Pancreas (tissue), 10 donors: ENCODE measurements at regions not wholly inside any gene's neighbourhood (a gene's known extent, or its start where the extent isn't known, plus 50 kb on each side); places are given as distances from the start of the nearest gene placed in this dataset.

Source experiments
- ATAC-seq, 4 donors: fragments of 200-7000 bp; cut with Tn5 transposase; one replicate each; pipeline versions ENCODE4 v1.8.0 to v1.9.1; 2020; ENCODE audit warnings: mild to moderate bottlenecking in 4 of 4, moderate library complexity in 4 of 4
- DNase-seq, 6 donors: peaks; one replicate each; pipeline ENCODE4 v3.0.0-alpha.2; 2020
- FAIRE-seq: peaks from 2 replicates; lab custom pipeline; 2012; peaks lifted over from hg19 to GRCh38; lab: Jason Lieb, UNC
- H3K27ac ChIP-seq, 4 donors: fragments of 200-600 bp; sonication (generic); 1 replicate in 3 of 4; 2 replicates in 1 of 4; pipeline versions ENCODE4 v1.5.0 to v1.8.0; 2020
- H3K27me3 ChIP-seq, 4 donors: fragments of 200-600 bp; one replicate each; pipeline ENCODE4 v1.8.0; 2021
- H3K36me3 ChIP-seq, 3 donors: fragments of 200-600 bp; sonication (generic) in 1 of 3; one replicate each; pipeline versions ENCODE4 v1.5.0 to v1.8.0; 2020 to 2021
- H3K4me1 ChIP-seq, 3 donors: fragments of 200-600 bp; one replicate each; pipeline ENCODE4 v1.8.0; 2021
- H3K4me3 ChIP-seq, 4 donors: fragments of 200-600 bp; sonication (generic) in 2 of 4; one replicate each; pipeline versions ENCODE4 v1.5.0 to v1.8.0; 2020 to 2021
- H3K9me3 ChIP-seq, 4 donors: fragments of 200-600 bp; one replicate each; pipeline ENCODE4 v1.8.0; 2021
- WGBS, 2 donors: extraction: QIAGEN DNeasy Blood & Tissue Kit; methylation state at CpG; one replicate each; pipeline ENCODE4 v1.1.7; 2013; 5-methylcytosine and 5-hydroxymethylcytosine counted together
- intact Hi-C, 3 donors: fragments of 100-400 bp; cut with DNase I; formaldehyde crosslinking; loops; one replicate each; pipeline versions ENCODE4 v1.11.1 to v1.14.2; 2022
- TF ChIP-seq, protein P1 (sequence below), 4 donors: fragments of 200-600 bp; sonication (generic) in 3 of 4; IDR thresholded peaks; one replicate each; pipeline versions ENCODE4 v1.5.0 to v1.8.0; 2021; ENCODE audit warnings: antibody characterized with exemption in 4 of 4
- donor health status: healthy with polysubstance abuse.
- donor health status: DM: no; HTN: no; CAD: no; lungs with moderate emphysema.
- donor health status: DM: no; HTN: no; CAD: no.
- donor health status: control.
- donor health status: control.
- donor health status: Bipolar disorder and iron deficiency.
- donor health status: DM: yes; HTN: yes; CAD: no.
- donor health status: DM: no; HTN: no; CAD: no.
- donor health status: DM: no; HTN: no; CAD: no.
- donor health status: DM: yes; HTN: yes; CAD: no.

DNA sequence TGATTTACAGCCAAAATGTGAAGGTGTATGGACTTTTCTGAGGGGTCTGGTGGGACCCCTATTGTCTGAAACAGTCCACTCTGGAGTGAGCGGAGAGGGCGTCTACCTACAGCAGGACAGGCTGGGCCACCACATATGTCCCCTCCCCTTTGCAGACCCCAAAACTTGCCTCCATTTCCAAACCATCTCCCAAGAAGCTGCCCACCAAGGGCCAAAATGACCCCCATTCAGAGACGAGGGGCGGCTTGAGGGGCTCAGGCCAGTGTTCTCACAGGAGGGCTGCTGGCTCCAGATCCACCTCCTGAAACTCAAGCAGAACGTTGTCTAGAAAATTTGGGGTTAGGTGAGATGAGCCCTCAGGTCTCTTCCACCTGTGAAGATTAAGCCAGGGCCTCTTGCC is 161.1 kb upstream of the SALL3 start:
- Histone ChIP-seq H3K27ac (no peak overlapping the region), H3K9me3 (no peaks in the 10 kb centered on the region), H3K27me3 (peaks cover 0 to 3% (median 1%) of the 10 kb centered on the region in 4 donors), H3K4me3 (no peak overlapping the region), H3K36me3 (no peaks in the 10 kb centered on the region), H3K4me1 (no peaks in the 10 kb centered on the region)
- ATAC-seq (no peak), FAIRE-seq (no peak), DNase-seq (peak in 1 of 6 donors; percentile 26)
- TF ChIP-seq, protein P1, sequence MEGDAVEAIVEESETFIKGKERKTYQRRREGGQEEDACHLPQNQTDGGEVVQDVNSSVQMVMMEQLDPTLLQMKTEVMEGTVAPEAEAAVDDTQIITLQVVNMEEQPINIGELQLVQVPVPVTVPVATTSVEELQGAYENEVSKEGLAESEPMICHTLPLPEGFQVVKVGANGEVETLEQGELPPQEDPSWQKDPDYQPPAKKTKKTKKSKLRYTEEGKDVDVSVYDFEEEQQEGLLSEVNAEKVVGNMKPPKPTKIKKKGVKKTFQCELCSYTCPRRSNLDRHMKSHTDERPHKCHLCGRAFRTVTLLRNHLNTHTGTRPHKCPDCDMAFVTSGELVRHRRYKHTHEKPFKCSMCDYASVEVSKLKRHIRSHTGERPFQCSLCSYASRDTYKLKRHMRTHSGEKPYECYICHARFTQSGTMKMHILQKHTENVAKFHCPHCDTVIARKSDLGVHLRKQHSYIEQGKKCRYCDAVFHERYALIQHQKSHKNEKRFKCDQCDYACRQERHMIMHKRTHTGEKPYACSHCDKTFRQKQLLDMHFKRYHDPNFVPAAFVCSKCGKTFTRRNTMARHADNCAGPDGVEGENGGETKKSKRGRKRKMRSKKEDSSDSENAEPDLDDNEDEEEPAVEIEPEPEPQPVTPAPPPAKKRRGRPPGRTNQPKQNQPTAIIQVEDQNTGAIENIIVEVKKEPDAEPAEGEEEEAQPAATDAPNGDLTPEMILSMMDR (IDR thresholded peaks at IDR 0.05): no peak
- intact Hi-C loops: no loop called here
- WGBS, 2 donors: 75 to 79% methylated on average over 5 of the region's 5 CpGs

DNA sequence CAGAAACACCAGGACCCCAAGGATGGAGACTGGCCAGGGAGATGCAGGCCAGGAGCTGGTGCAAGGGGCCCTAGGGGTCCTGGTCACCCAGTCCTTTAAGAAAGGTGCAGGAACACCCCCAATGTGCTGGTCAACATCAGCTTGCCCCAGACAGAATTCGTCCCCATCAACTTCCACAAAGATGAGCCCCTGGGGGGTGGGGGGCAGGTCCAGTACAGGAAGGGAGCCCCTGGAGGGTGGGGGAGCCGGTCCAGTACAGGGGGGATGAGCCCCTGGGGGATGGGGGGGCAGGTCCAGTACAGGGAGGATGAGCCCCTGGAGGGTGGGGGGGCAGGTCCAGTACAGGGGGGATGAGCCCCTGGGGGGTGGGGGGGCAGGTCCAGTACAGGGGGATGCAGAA is 160.7 kb upstream of the SALL3 start:
- no peaks in the 10 kb centered on the region for H3K9me3 ChIP-seq
- intact Hi-C loops: no loop called here
- 50% methylated on average over 2 of the region's 2 CpGs for WGBS, 2 donors
- no peak overlapping the region for H3K4me3 ChIP-seq
- no peak for ATAC-seq
- no peak for FAIRE-seq
- H3K4me1 ChIP-seq: no peaks in the 10 kb centered on the region
- TF ChIP-seq, protein P1 (IDR thresholded peaks at IDR 0.05): no peak
- peak in 1 of 6 donors; percentile 25 for DNase-seq
- H3K36me3 ChIP-seq: no peaks in the 10 kb centered on the region
- no peak overlapping the region for H3K27ac ChIP-seq
- peaks cover 0 to 3% (median 1%) of the 10 kb centered on the region in 4 donors for H3K27me3 ChIP-seq

DNA sequence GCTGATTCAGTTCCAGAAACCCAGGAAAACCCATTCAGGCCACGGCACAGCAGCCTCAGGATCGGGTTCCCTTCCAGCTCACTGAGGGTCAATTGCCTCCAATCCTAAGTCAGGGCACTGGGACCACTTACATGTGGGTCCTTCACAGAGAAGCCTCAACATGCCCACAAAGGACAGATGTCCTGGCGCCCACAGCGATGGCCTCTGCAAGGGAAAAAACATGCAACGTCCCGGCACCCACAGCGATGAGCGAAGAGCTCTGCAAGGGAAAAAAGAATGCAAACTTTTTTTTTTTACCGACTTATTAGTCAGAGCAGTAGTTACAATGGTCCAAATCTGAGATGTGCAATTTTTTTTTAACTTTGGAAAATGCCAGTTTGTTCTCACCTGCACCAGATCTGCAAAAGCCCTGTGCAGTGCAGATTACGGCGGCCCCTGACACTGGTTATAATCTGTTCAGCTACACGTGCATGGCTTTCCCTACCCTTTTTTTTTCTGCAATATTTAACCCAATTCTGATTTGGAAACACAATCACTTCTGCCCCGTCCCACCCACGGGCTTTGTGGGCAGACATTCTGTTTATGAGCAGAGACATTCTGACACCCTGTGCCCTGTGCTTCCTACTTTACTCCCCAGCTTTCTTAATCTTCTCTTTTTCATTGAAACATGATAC is 159.3 kb upstream of the SALL3 start:
- no peak overlapping the region for H3K27ac ChIP-seq
- no peaks in the 10 kb centered on the region for H3K36me3 ChIP-seq
- H3K27me3 ChIP-seq: peaks cover 0 to 3% (median 1%) of the 10 kb centered on the region in 4 donors
- ATAC-seq (no peak), FAIRE-seq (no peak), DNase-seq (peak in 1 of 6 donors; percentile 19)
- TF ChIP-seq, protein P1 (IDR thresholded peaks at IDR 0.05): no peak
- no peaks in the 10 kb centered on the region for H3K4me1 ChIP-seq
- no peak overlapping the region for H3K4me3 ChIP-seq
- 49 to 66% methylated on average over 14 of the region's 14 CpGs for WGBS, 2 donors
- H3K9me3 ChIP-seq: no peaks in the 10 kb centered on the region
- intact Hi-C loops: no loop called here

DNA sequence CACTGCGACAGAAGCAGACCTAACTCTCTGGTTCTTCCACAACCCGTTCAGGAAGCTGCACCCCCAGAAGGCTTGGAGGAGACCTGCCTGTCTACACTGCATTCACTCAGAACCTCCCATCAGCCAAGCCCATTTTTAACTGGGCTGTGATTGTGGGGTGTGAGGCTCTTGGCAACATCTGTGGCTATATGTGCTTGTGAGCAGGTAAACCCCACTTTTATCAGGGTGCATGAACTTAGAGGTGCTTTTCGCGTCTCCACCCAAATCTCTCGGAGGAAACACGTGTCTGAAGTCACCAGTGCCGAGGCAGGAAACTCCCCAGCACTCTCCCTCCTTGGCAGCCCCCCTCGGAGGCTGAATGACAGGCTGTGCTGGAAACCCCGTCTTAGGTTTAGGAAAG is 158.2 kb upstream of the SALL3 start:
- ATAC-seq (no peak), DNase-seq (no peak), FAIRE-seq (no peak)
- Histone ChIP-seq H3K4me1 (no peaks in the 10 kb centered on the region), H3K4me3 (no peak overlapping the region), H3K27me3 (peaks cover 0 to 2% (median under 1%) of the 10 kb centered on the region in 4 donors), H3K36me3 (no peaks in the 10 kb centered on the region), H3K27ac (no peak overlapping the region), H3K9me3 (no peaks in the 10 kb centered on the region)
- intact Hi-C loops: no loop called here
- TF ChIP-seq, protein P1 (IDR thresholded peaks at IDR 0.05): no peak
- 44 to 53% methylated on average over 9 of the region's 9 CpGs for WGBS, 2 donors
